ENCODE measurements at regions not wholly inside any gene's neighbourhood (a gene's known extent, or its start where the extent isn't known, plus 50 kb on each side); places are given as distances from the start of the nearest gene placed in this dataset.

DNA sequence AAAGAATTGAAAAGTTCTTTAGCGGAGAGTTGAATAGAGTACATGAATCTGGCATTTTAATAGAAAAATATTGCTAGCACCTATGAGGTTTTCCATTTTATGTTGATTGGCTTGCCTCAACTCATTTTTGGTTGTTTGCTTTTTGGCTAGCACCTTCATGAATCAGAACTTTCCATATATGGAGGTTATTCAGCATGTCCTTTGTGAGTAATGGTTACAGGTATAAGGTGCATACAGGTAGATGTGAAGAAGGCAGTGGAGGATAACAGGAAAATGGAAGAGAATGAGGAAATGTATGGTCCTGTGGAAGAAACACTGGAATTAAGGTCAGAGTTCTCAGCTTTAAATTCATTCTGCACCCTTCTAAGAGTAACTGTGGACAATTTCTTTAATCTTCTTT, 98.1 kb upstream of the GBE1 start:
- TF ChIP-seq, protein P1, sequence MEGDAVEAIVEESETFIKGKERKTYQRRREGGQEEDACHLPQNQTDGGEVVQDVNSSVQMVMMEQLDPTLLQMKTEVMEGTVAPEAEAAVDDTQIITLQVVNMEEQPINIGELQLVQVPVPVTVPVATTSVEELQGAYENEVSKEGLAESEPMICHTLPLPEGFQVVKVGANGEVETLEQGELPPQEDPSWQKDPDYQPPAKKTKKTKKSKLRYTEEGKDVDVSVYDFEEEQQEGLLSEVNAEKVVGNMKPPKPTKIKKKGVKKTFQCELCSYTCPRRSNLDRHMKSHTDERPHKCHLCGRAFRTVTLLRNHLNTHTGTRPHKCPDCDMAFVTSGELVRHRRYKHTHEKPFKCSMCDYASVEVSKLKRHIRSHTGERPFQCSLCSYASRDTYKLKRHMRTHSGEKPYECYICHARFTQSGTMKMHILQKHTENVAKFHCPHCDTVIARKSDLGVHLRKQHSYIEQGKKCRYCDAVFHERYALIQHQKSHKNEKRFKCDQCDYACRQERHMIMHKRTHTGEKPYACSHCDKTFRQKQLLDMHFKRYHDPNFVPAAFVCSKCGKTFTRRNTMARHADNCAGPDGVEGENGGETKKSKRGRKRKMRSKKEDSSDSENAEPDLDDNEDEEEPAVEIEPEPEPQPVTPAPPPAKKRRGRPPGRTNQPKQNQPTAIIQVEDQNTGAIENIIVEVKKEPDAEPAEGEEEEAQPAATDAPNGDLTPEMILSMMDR (IDR thresholded peaks at IDR 0.05; ENCODE audit: low read length) = no peak
- no peak for TF ChIP-seq EZH2 (optimal IDR thresholded peaks at IDR 0.05; ENCODE audit: low read depth, low read length)

Data from MM.1S (cell line).